ENCODE measurements at regions not wholly inside any gene's neighbourhood (a gene's known extent, or its start where the extent isn't known, plus 50 kb on each side); places are given as distances from the start of the nearest gene placed in this dataset.

- TF ChIP-seq CCAR2 (optimal IDR thresholded peaks at IDR 0.05; ENCODE audit: low read depth, low read length): no peak
- no peak for TF ChIP-seq HDAC6 (IDR thresholded peaks at IDR 0.05; ENCODE audit: low read depth, low read length)
- TF ChIP-seq ZNF530 (CRISPR knock-in tag; IDR thresholded peaks at IDR 0.05; ENCODE audit: low read depth): no peak
- TF ChIP-seq GMEB1 (CRISPR knock-in tag; IDR thresholded peaks at IDR 0.05; ENCODE audit: borderline replicate concordance): no peak
- no peak for TF ChIP-seq NAIF1 (CRISPR knock-in tag; IDR thresholded peaks at IDR 0.05; ENCODE audit: borderline replicate concordance)
- TF ChIP-seq ZNF580 (CRISPR knock-in tag; IDR thresholded peaks at IDR 0.05; ENCODE audit: borderline replicate concordance, low read depth): no peak
- no peak for TF ChIP-seq MTA3 (CRISPR knock-in tag; IDR thresholded peaks at IDR 0.05)
- no peak for TF ChIP-seq ZNF24 (IDR thresholded peaks at IDR 0.05)
- TF ChIP-seq MXI1 (IDR thresholded peaks at IDR 0.05; ENCODE audit: borderline replicate concordance, low read depth, low read length): no peak
Observed at GRCh38 chr4:128630871-128631270, 178.6 kb upstream of the JADE1 start.

Measured in HepG2 (cell line).